NCI-H1436 treated with DMSO at 0.1 percent for 48 hours (cell line): ENCODE measurements at regions not wholly inside any gene's neighbourhood (a gene's known extent, or its start where the extent isn't known, plus 50 kb on each side); places are given as distances from the start of the nearest gene placed in this dataset.

ENCODE experiments used
- DNase-seq: peaks from one replicate; lab custom pipeline; 2025; lab: John Stamatoyannopoulos, UW

- DNase-seq = no peak
Observed at GRCh38 chr11:119853581-119854360, 124.8 kb upstream of the NECTIN1 start.

- DNase-seq = no peak
Observed at GRCh38 chr11:119852741-119853140, 123.7 kb upstream of the NECTIN1 start.

GRCh38 chr11:119850822-119851409 is 121.9 kb upstream of the NECTIN1 start:
- DNase-seq = no peak

- DNase-seq = no peak
Observed at GRCh38 chr11:119849872-119850271, 120.9 kb upstream of the NECTIN1 start.

GRCh38 chr11:119847853-119848252 is 118.9 kb upstream of the NECTIN1 start:
- no peak for DNase-seq

- DNase-seq = no peak
Observed at GRCh38 chr11:119846374-119846773, 117.4 kb upstream of the NECTIN1 start.

GRCh38 chr11:119845756-119846155 is 116.8 kb upstream of the NECTIN1 start:
- DNase-seq = no peak

GRCh38 chr11:119845305-119845704 is 116.3 kb upstream of the NECTIN1 start:
- no peak for DNase-seq

- no peak for DNase-seq
Observed at GRCh38 chr11:119844808-119845207, 115.8 kb upstream of the NECTIN1 start.

- DNase-seq = no peak
Observed at GRCh38 chr11:119843877-119844276, 114.9 kb upstream of the NECTIN1 start.

- DNase-seq = no peak
Observed at GRCh38 chr11:119842731-119843130, 113.7 kb upstream of the NECTIN1 start.

- DNase-seq = no peak
Observed at GRCh38 chr11:119839476-119840133, 110.6 kb upstream of the NECTIN1 start.

GRCh38 chr11:119835753-119836152 is 106.8 kb upstream of the NECTIN1 start:
- no peak for DNase-seq

- no peak for DNase-seq
Observed at GRCh38 chr11:119832202-119832935, 103.4 kb upstream of the NECTIN1 start.

GRCh38 chr11:119831011-119831410 is 102.0 kb upstream of the NECTIN1 start:
- no peak for DNase-seq

- DNase-seq = no peak
Observed at GRCh38 chr11:119830400-119830799, 101.4 kb upstream of the NECTIN1 start.

GRCh38 chr11:119829402-119829801 is 100.4 kb upstream of the NECTIN1 start:
- DNase-seq = no peak

GRCh38 chr11:119828819-119829218 is 99.8 kb upstream of the NECTIN1 start:
- DNase-seq = no peak

GRCh38 chr11:119828006-119828405 is 99.0 kb upstream of the NECTIN1 start:
- DNase-seq = no peak

- no peak for DNase-seq
Observed at GRCh38 chr11:119827113-119827512, 98.1 kb upstream of the NECTIN1 start.

- no peak for DNase-seq
Observed at GRCh38 chr11:119823077-119823476, 94.1 kb upstream of the NECTIN1 start.

GRCh38 chr11:119816660-119817059 is 87.7 kb upstream of the NECTIN1 start:
- DNase-seq = no peak

- DNase-seq = no peak
Observed at GRCh38 chr11:119814766-119815165, 85.8 kb upstream of the NECTIN1 start.
